ENCODE measurements at regions not wholly inside any gene's neighbourhood (a gene's known extent, or its start where the extent isn't known, plus 50 kb on each side); places are given as distances from the start of the nearest gene placed in this dataset.

GRCh38 chr13:109874484-109875454 is 88.4 kb upstream of the IRS2 start:
- Histone ChIP-seq H3K27ac (no peak overlapping the region), H3K27me3 (no peaks in the 10 kb centered on the region), H3K36me3 (no peaks in the 10 kb centered on the region), H3K9me3 (no peaks in the 10 kb centered on the region), H3K4me1 (no peaks in the 10 kb centered on the region), H3K4me3 (no peak overlapping the region)
- TF ChIP-seq POLR2A (IDR thresholded peaks at IDR 0.05): no peak
- no peak for TF ChIP-seq CTCF (IDR thresholded peaks at IDR 0.05)
- no peak for DNase-seq

GRCh38 chr13:109873351-109874123 is 87.2 kb upstream of the IRS2 start:
- Histone ChIP-seq H3K27ac (no peak overlapping the region), H3K4me3 (no peak overlapping the region), H3K4me1 (peaks cover 0 to 6% (median 0%) of the 10 kb centered on the region in 4 donors), H3K9me3 (no peaks in the 10 kb centered on the region), H3K27me3 (no peaks in the 10 kb centered on the region), H3K36me3 (no peaks in the 10 kb centered on the region)
- TF ChIP-seq CTCF (IDR thresholded peaks at IDR 0.05): no peak
- DNase-seq: no peak

GRCh38 chr13:109872864-109873263 is 86.5 kb upstream of the IRS2 start:
- Histone ChIP-seq H3K36me3 (no peaks in the 10 kb centered on the region), H3K4me3 (no peak overlapping the region), H3K9me3 (no peaks in the 10 kb centered on the region), H3K27ac (no peak overlapping the region), H3K4me1 (peaks cover 0 to 6% (median 0%) of the 10 kb centered on the region in 4 donors), H3K27me3 (no peaks in the 10 kb centered on the region)
- no peak for TF ChIP-seq POLR2A (IDR thresholded peaks at IDR 0.05)
- no peak for TF ChIP-seq CTCF (IDR thresholded peaks at IDR 0.05)
- no peak for DNase-seq

GRCh38 chr13:109870696-109871370 is 84.5 kb upstream of the IRS2 start:
- Histone ChIP-seq H3K4me1 (peaks cover 0 to 6% (median 0%) of the 10 kb centered on the region in 4 donors), H3K27ac (no peak overlapping the region), H3K27me3 (no peaks in the 10 kb centered on the region), H3K9me3 (no peaks in the 10 kb centered on the region), H3K4me3 (no peak overlapping the region), H3K36me3 (no peaks in the 10 kb centered on the region)
- no peak for DNase-seq
- TF ChIP-seq POLR2A (IDR thresholded peaks at IDR 0.05): no peak
- TF ChIP-seq CTCF (IDR thresholded peaks at IDR 0.05): no peak

GRCh38 chr13:109870274-109870673 is 83.9 kb upstream of the IRS2 start:
- H3K4me1 ChIP-seq: peaks cover 0 to 6% (median 0%) of the 10 kb centered on the region in 4 donors

More at GRCh38 chr13:109870274-109870673, 83.9 kb upstream of the IRS2 start:
- no peak overlapping the region for H3K27ac ChIP-seq
- DNase-seq: no peak
- no peaks in the 10 kb centered on the region for H3K27me3 ChIP-seq
- H3K4me3 ChIP-seq: no peak overlapping the region
- no peaks in the 10 kb centered on the region for H3K9me3 ChIP-seq
- TF ChIP-seq POLR2A (IDR thresholded peaks at IDR 0.05) (no peak), CTCF (IDR thresholded peaks at IDR 0.05) (no peak)
- no peaks in the 10 kb centered on the region for H3K36me3 ChIP-seq
